Sigmoid colon (tissue), 4 donors: ENCODE measurements at regions not wholly inside any gene's neighbourhood (a gene's known extent, or its start where the extent isn't known, plus 50 kb on each side); places are given as distances from the start of the nearest gene placed in this dataset.

Experiments
- CTCF ChIP-seq, 4 experiments: fragments of 450-650 bp in 3 of 4; fragments of 200-600 bp in 1 of 4; IDR thresholded peaks; one replicate each; pipeline ENCODE4 v1.5.1; 2016 to 2019; ENCODE audit warnings: antibody characterized with exemption in 4 of 4, mild to moderate bottlenecking in 3 of 4, moderate library complexity in 2 of 4
- EP300 ChIP-seq, 4 donors: sonication (generic); formaldehyde crosslinking; IDR thresholded peaks; one replicate each; pipeline ENCODE4 v1.6.1; 2017; ENCODE audit warnings: antibody characterized with exemption in 4 of 4
- POLR2A ChIP-seq, 2 donors: fragments of 450-650 bp; IDR thresholded peaks; one replicate each; pipeline ENCODE4 v1.6.1; 2016; ENCODE audit warnings: antibody characterized with exemption in 2 of 2, mild to moderate bottlenecking in 2 of 2, moderate library complexity in 2 of 2
- POLR2AphosphoS5 ChIP-seq, 4 donors: sonication (generic); formaldehyde crosslinking; IDR thresholded peaks; one replicate each; pipeline ENCODE4 v1.6.1; 2017; ENCODE audit warnings: antibody characterized with exemption in 4 of 4

- TF ChIP-seq POLR2AphosphoS5 (IDR thresholded peaks at IDR 0.05) = peak in 2 of 4 donors; percentile 31 to 40
- no peak for TF ChIP-seq CTCF (IDR thresholded peaks at IDR 0.05)
- no peak for TF ChIP-seq POLR2A (IDR thresholded peaks at IDR 0.05)
- TF ChIP-seq EP300 (IDR thresholded peaks at IDR 0.05) = no peak
Observed at GRCh38 chr3:73745526-73746191, 120.9 kb upstream of the PDZRN3 start.
